AG09309 (cell line): ENCODE measurements at regions not wholly inside any gene's neighbourhood (a gene's known extent, or its start where the extent isn't known, plus 50 kb on each side); places are given as distances from the start of the nearest gene placed in this dataset.
"Not testable (repeated sequence)": the region's sequence is repeated elsewhere in the genome, so short reads cannot be mapped to it uniquely, and the experiment has no call there.

ENCODE experiments used
- DNase-seq: peaks from one replicate; pipeline ENCODE4 v3.0.0-alpha.2; 2010; ENCODE audit warnings: low read depth
- H3K4me3 ChIP-seq: 2 replicates; pipeline ENCODE4 v1.5.1; 2011; ENCODE audit warnings: mild to moderate bottlenecking, low read depth, low read length, moderate library complexity; ENCODE audit not compliant: control insufficient read depth
- CTCF ChIP-seq: IDR thresholded peaks from 2 replicates; pipeline ENCODE4 v1.5.1; 2011; ENCODE audit warnings: mild to moderate bottlenecking, low read depth, low read length, inconsistent platforms; ENCODE audit not compliant: insufficient read depth, control insufficient read depth; ENCODE audit errors: missing control alignments

GRCh38 chr2:210965472-210965871 lies 409.1 kb downstream of the CPS1 start:
- TF ChIP-seq CTCF = no peak
- no peak for DNase-seq
- no peak overlapping the region for H3K4me3 ChIP-seq

- DNase-seq = no peak
- TF ChIP-seq CTCF = no peak
- no peak overlapping the region for H3K4me3 ChIP-seq
Measured at GRCh38 chr2:210966330-210966729, 409.9 kb downstream of the CPS1 start.

GRCh38 chr2:210971431-210971830 lies 415.0 kb downstream of the CPS1 start:
- TF ChIP-seq CTCF = no peak
- H3K4me3 ChIP-seq = no peak overlapping the region
- DNase-seq = no peak

GRCh38 chr2:210986806-210987205 lies 430.4 kb downstream of the CPS1 start:
- H3K4me3 ChIP-seq, DNase-seq: not testable (repeated sequence)

GRCh38 chr2:210991107-210991506 lies 434.7 kb downstream of the CPS1 start:
- no peak for TF ChIP-seq CTCF
- DNase-seq = no peak
- H3K4me3 ChIP-seq = no peak overlapping the region

GRCh38 chr2:210994104-210994503 lies 437.7 kb downstream of the CPS1 start:
- TF ChIP-seq CTCF = no peak
- no peak overlapping the region for H3K4me3 ChIP-seq
- no peak for DNase-seq

GRCh38 chr2:210997373-210997772 lies 441.0 kb downstream of the CPS1 start:
- no peak overlapping the region for H3K4me3 ChIP-seq
- DNase-seq = no peak
- no peak for TF ChIP-seq CTCF
